ENCODE measurements at regions not wholly inside any gene's neighbourhood (a gene's known extent, or its start where the extent isn't known, plus 50 kb on each side); places are given as distances from the start of the nearest gene placed in this dataset.

- TF ChIP-seq CTCF (IDR thresholded peaks at IDR 0.05; ENCODE audit: low read depth, low read length, poor library complexity, severe bottlenecking), result no peak
- no peak for TF ChIP-seq EZH2phosphoT487 (IDR thresholded peaks at IDR 0.05; ENCODE audit: borderline replicate concordance, low read length)
These were observed 193.5 kb upstream of the SOX2 start for GRCh38 chr3:181518222-181518621.
